ENCODE measurements at regions not wholly inside any gene's neighbourhood (a gene's known extent, or its start where the extent isn't known, plus 50 kb on each side); places are given as distances from the start of the nearest gene placed in this dataset.

DNA sequence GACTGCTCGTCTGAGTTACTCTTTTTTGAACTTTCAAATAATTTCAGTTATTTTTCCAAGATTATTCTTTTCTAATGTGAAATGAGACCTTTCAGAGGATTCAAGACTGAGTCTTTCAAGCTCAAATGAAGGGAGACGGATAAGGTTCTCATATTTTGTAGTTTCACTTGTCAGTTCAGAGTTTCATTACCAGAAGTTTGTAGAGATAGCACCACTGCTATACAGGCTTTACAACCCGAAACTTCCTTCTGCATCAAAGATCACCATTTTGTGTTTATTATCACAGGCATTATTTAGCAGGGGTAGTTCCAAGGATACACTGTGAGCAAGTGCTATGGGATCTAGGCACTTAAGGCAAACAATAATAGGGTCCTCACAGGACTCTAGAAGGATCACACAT is 74.7 kb upstream of the EPHA7 start:
- no peaks in the 10 kb centered on the region for H3K9me3 Mint-ChIP-seq (ENCODE audit: unreplicated experiment)
- Histone ChIP-seq H3K9ac (ENCODE audit: low read length) (no peak overlapping the region), H4K20me1 (ENCODE audit: insufficient read depth, low read length) (no peaks in the 10 kb centered on the region), H3K27me3 (ENCODE audit: insufficient read depth, low read length) (no peaks in the 10 kb centered on the region), H3K4me3 (ENCODE audit: insufficient read depth, low read depth, low read length) (no peak overlapping the region), H3K79me2 (ENCODE audit: insufficient read depth, low read length) (no peaks in the 10 kb centered on the region), H3K4me1 (ENCODE audit: insufficient read depth, low read length) (no peaks in the 10 kb centered on the region), H3K4me2 (ENCODE audit: low read length) (no peak overlapping the region), H3K9me3 (ENCODE audit: insufficient read depth, low read depth, low read length) (no peaks in the 10 kb centered on the region), H2AFZ (ENCODE audit: low read depth, low read length) (no peak overlapping the region), H3K27ac (ENCODE audit: low read depth, low read length) (no peak overlapping the region), H3K36me3 (ENCODE audit: insufficient read depth, low read length) (no peaks in the 10 kb centered on the region)
- no peak for TF ChIP-seq CTCF (IDR thresholded peaks at IDR 0.05; ENCODE audit: insufficient read depth, low read depth, low read length)
- TF ChIP-seq EZH2 (IDR thresholded peaks at IDR 0.05; ENCODE audit: insufficient read depth, low read length) = no peak
- DNase-seq (ENCODE audit: low read depth) (no peak), FAIRE-seq (no peak)
- H3K27ac Mint-ChIP-seq (ENCODE audit: unreplicated experiment) = no peak overlapping the region
- H3K27me3 Mint-ChIP-seq (ENCODE audit: low read depth, unreplicated experiment) = no peaks in the 10 kb centered on the region
- H3K4me3 Mint-ChIP-seq (ENCODE audit: unreplicated experiment) = no peak overlapping the region
- H3K36me3 Mint-ChIP-seq (ENCODE audit: low read depth, unreplicated experiment) = no peaks in the 10 kb centered on the region
- H3K4me1 Mint-ChIP-seq (ENCODE audit: low read depth, unreplicated experiment) = peaks cover 3% of the 10 kb centered on the region

- no peaks in the 10 kb centered on the region for H3K9me3 Mint-ChIP-seq (ENCODE audit: unreplicated experiment)
- H3K27ac Mint-ChIP-seq (ENCODE audit: unreplicated experiment) = no peak overlapping the region
- no peak overlapping the region for H3K4me2 ChIP-seq (ENCODE audit: low read length)
- H3K27me3 ChIP-seq (ENCODE audit: insufficient read depth, low read length) = no peaks in the 10 kb centered on the region
- no peak overlapping the region for H3K4me3 ChIP-seq (ENCODE audit: insufficient read depth, low read depth, low read length)
- no peaks in the 10 kb centered on the region for H3K4me1 Mint-ChIP-seq (ENCODE audit: low read depth, unreplicated experiment)
- no peaks in the 10 kb centered on the region for H3K36me3 Mint-ChIP-seq (ENCODE audit: low read depth, unreplicated experiment)
- TF ChIP-seq EZH2 (IDR thresholded peaks at IDR 0.05; ENCODE audit: insufficient read depth, low read length) (no peak), CTCF (IDR thresholded peaks at IDR 0.05; ENCODE audit: insufficient read depth, low read depth, low read length) (no peak)
- H3K27me3 Mint-ChIP-seq (ENCODE audit: low read depth, unreplicated experiment) = no peaks in the 10 kb centered on the region
- no peaks in the 10 kb centered on the region for H3K79me2 ChIP-seq (ENCODE audit: insufficient read depth, low read length)
- H3K4me1 ChIP-seq (ENCODE audit: insufficient read depth, low read length) = no peaks in the 10 kb centered on the region
- DNase-seq (ENCODE audit: low read depth) (no peak), FAIRE-seq (no peak)
- no peak overlapping the region for H3K9ac ChIP-seq (ENCODE audit: low read length)
- no peaks in the 10 kb centered on the region for H3K36me3 ChIP-seq (ENCODE audit: insufficient read depth, low read length)
- H3K9me3 ChIP-seq (ENCODE audit: insufficient read depth, low read depth, low read length) = no peaks in the 10 kb centered on the region
- no peak overlapping the region for H3K27ac ChIP-seq (ENCODE audit: low read depth, low read length)
- no peaks in the 10 kb centered on the region for H4K20me1 ChIP-seq (ENCODE audit: insufficient read depth, low read length)
- no peak overlapping the region for H3K4me3 Mint-ChIP-seq (ENCODE audit: unreplicated experiment)
- H2AFZ ChIP-seq (ENCODE audit: low read depth, low read length) = no peak overlapping the region
Observed at GRCh38 chr6:93474733-93475179, 55.4 kb upstream of the EPHA7 start.

- TF ChIP-seq EZH2 (IDR thresholded peaks at IDR 0.05; ENCODE audit: insufficient read depth, low read length) = no peak
- TF ChIP-seq CTCF (IDR thresholded peaks at IDR 0.05; ENCODE audit: insufficient read depth, low read depth, low read length) = no peak
- Histone ChIP-seq H2AFZ (ENCODE audit: low read depth, low read length) (no peak overlapping the region), H3K36me3 (ENCODE audit: insufficient read depth, low read length) (no peaks in the 10 kb centered on the region), H3K27me3 (ENCODE audit: insufficient read depth, low read length) (no peaks in the 10 kb centered on the region), H3K79me2 (ENCODE audit: insufficient read depth, low read length) (no peaks in the 10 kb centered on the region), H3K4me3 (ENCODE audit: insufficient read depth, low read depth, low read length) (no peak overlapping the region), H3K4me1 (ENCODE audit: insufficient read depth, low read length) (no peaks in the 10 kb centered on the region), H4K20me1 (ENCODE audit: insufficient read depth, low read length) (no peaks in the 10 kb centered on the region), H3K9me3 (ENCODE audit: insufficient read depth, low read depth, low read length) (no peaks in the 10 kb centered on the region), H3K4me2 (ENCODE audit: low read length) (no peak overlapping the region), H3K9ac (ENCODE audit: low read length) (no peak overlapping the region), H3K27ac (ENCODE audit: low read depth, low read length) (no peak overlapping the region)
- peaks cover 2% of the 10 kb centered on the region for H3K4me1 Mint-ChIP-seq (ENCODE audit: low read depth, unreplicated experiment)
- DNase-seq (ENCODE audit: low read depth) (no peak), FAIRE-seq (no peak)
- H3K27me3 Mint-ChIP-seq (ENCODE audit: low read depth, unreplicated experiment) = no peaks in the 10 kb centered on the region
- no peaks in the 10 kb centered on the region for H3K9me3 Mint-ChIP-seq (ENCODE audit: unreplicated experiment)
- no peak overlapping the region for H3K4me3 Mint-ChIP-seq (ENCODE audit: unreplicated experiment)
- no peak overlapping the region for H3K27ac Mint-ChIP-seq (ENCODE audit: unreplicated experiment)
- no peaks in the 10 kb centered on the region for H3K36me3 Mint-ChIP-seq (ENCODE audit: low read depth, unreplicated experiment)
Observed at GRCh38 chr6:93471281-93471680, 51.9 kb upstream of the EPHA7 start.

Measured in astrocyte (in vitro differentiated cells and primary cell).